ENCODE measurements at regions not wholly inside any gene's neighbourhood (a gene's known extent, or its start where the extent isn't known, plus 50 kb on each side); places are given as distances from the start of the nearest gene placed in this dataset.

DNA sequence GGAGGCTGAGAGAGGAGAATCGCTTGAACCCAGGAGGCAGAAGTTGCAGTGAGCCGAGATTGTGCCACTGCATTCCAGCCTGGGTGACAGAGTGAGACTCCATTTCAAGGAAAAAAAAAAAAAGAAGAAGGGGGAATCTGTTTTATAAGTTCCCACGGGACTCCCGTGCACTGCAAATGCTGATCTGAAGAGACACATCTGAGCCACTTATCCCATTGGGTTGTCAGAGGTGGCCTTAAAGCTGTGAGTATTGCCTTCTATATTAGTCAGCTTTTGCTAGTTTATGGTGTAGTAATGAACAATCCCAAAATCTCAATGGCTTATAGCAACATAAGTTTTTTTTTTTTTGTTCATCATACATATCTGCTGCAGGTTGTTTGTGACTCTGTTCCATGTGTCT lies 82.8 kb downstream of the MRM1 start:
- no peak for TF ChIP-seq POLR2A (IDR thresholded peaks at IDR 0.05; ENCODE audit: extremely low read depth, insufficient read length)
- TF ChIP-seq, protein P1, sequence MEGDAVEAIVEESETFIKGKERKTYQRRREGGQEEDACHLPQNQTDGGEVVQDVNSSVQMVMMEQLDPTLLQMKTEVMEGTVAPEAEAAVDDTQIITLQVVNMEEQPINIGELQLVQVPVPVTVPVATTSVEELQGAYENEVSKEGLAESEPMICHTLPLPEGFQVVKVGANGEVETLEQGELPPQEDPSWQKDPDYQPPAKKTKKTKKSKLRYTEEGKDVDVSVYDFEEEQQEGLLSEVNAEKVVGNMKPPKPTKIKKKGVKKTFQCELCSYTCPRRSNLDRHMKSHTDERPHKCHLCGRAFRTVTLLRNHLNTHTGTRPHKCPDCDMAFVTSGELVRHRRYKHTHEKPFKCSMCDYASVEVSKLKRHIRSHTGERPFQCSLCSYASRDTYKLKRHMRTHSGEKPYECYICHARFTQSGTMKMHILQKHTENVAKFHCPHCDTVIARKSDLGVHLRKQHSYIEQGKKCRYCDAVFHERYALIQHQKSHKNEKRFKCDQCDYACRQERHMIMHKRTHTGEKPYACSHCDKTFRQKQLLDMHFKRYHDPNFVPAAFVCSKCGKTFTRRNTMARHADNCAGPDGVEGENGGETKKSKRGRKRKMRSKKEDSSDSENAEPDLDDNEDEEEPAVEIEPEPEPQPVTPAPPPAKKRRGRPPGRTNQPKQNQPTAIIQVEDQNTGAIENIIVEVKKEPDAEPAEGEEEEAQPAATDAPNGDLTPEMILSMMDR (IDR thresholded peaks at IDR 0.05; ENCODE audit: low read depth, low read length), result no peak

Data from NB4 (cell line).